Neural progenitor cell (in vitro differentiated cells): ENCODE measurements at regions not wholly inside any gene's neighbourhood (a gene's known extent, or its start where the extent isn't known, plus 50 kb on each side); places are given as distances from the start of the nearest gene placed in this dataset.

Experiments used
- EZH2 ChIP-seq: fragments of 200-600 bp; sonication (generic); IDR thresholded peaks from 2 replicates; pipeline ENCODE4 v1.6.1; 2017; ENCODE audit warnings: antibody characterized with exemption, mild to moderate bottlenecking, moderate library complexity
- TF ChIP-seq, protein P1 (sequence below): fragments of 200-600 bp; sonication (generic); IDR thresholded peaks from 2 replicates; pipeline ENCODE4 v1.5.1; 2017; ENCODE audit warnings: antibody characterized with exemption, mild to moderate bottlenecking

DNA sequence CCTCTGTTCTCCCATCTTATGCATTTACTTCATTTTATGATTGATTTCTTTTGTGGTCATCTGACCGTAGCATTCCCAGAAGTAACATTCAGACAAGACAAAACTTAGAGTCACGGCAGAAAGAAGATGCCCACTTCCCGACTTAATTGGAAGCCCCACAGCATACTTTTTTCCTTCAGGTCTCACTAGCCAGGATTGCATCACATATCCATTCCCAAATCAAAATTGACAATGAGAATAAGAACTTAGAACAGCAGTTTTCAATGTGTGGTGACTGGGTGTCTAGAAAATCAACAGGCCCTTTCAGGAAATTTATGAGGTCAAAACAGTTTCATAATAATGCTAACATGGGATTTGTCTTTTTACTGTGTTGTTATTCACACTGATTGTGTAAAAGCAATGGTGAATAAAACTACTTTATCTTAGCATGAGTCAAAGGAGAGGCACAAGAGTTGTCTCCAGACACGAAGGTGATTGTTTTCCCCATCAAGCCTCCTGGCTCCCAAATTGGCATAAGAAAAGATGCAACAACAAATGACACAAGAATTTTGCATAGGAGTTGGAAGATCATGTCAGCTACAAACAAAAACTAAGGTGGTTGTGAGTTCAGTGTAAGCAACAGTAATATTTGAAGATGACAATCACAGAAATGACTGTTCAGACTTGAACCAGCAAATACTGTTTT, 493.9 kb downstream of the HTR7 start:
- TF ChIP-seq, protein P1, sequence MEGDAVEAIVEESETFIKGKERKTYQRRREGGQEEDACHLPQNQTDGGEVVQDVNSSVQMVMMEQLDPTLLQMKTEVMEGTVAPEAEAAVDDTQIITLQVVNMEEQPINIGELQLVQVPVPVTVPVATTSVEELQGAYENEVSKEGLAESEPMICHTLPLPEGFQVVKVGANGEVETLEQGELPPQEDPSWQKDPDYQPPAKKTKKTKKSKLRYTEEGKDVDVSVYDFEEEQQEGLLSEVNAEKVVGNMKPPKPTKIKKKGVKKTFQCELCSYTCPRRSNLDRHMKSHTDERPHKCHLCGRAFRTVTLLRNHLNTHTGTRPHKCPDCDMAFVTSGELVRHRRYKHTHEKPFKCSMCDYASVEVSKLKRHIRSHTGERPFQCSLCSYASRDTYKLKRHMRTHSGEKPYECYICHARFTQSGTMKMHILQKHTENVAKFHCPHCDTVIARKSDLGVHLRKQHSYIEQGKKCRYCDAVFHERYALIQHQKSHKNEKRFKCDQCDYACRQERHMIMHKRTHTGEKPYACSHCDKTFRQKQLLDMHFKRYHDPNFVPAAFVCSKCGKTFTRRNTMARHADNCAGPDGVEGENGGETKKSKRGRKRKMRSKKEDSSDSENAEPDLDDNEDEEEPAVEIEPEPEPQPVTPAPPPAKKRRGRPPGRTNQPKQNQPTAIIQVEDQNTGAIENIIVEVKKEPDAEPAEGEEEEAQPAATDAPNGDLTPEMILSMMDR = no peak
- TF ChIP-seq EZH2 = no peak
